HEK293T (cell line): ENCODE measurements at regions not wholly inside any gene's neighbourhood (a gene's known extent, or its start where the extent isn't known, plus 50 kb on each side); places are given as distances from the start of the nearest gene placed in this dataset.

Experiments used
- CTCF ChIA-PET: fragments of 350-600 bp; formaldehyde crosslinking; extraction: SDS; loops from one replicate; lab custom pipeline; 2021; ENCODE audit warnings: antibody characterized with exemption, inconsistent platforms; lab: Yijun Ruan, JAX
- POLR2A ChIA-PET: fragments of 350-600 bp; formaldehyde crosslinking; extraction: SDS; loops from one replicate; lab custom pipeline; 2020; ENCODE audit warnings: antibody characterized with exemption, inconsistent platforms; lab: Yijun Ruan, JAX
- DNase-seq: peaks from one replicate; pipeline ENCODE4 v3.0.0; 2012; ENCODE audit warnings: mixed read lengths; ENCODE audit errors: extremely low spot score
- ARNT ChIP-seq: fragments of 450-650 bp; IDR thresholded peaks from 2 replicates; pipeline ENCODE4 v1.6.1; 2017; ENCODE audit warnings: mild to moderate bottlenecking
- BHLHE40 ChIP-seq: fragments of 450-650 bp; IDR thresholded peaks from 2 replicates; pipeline ENCODE4 v1.6.1; 2016; ENCODE audit warnings: mild to moderate bottlenecking, moderate library complexity, borderline replicate concordance
- CTBP1 ChIP-seq: fragments of 450-650 bp; IDR thresholded peaks from 2 replicates; pipeline ENCODE4 v1.6.1; 2016; ENCODE audit warnings: borderline replicate concordance
- ELF4 ChIP-seq: fragments of 450-650 bp; IDR thresholded peaks from 2 replicates; pipeline ENCODE4 v1.6.1; 2017; ENCODE audit warnings: antibody characterized with exemption
- FOXA1 ChIP-seq: fragments of 450-650 bp; IDR thresholded peaks from 2 replicates; pipeline ENCODE4 v1.6.1; 2016; ENCODE audit warnings: mild to moderate bottlenecking
- FOXK2 ChIP-seq: fragments of 450-650 bp; IDR thresholded peaks from 2 replicates; pipeline ENCODE4 v1.6.1; 2016; ENCODE audit warnings: mild to moderate bottlenecking
- FOXM1 ChIP-seq: fragments of 450-650 bp; IDR thresholded peaks from 2 replicates; pipeline ENCODE4 v1.6.1; 2017; ENCODE audit warnings: mild to moderate bottlenecking, borderline replicate concordance
- HDGF ChIP-seq: fragments of 450-650 bp; IDR thresholded peaks from 2 replicates; pipeline ENCODE4 v1.6.1; 2017; ENCODE audit warnings: antibody characterized with exemption, borderline replicate concordance
- L3MBTL2 ChIP-seq: fragments of 450-650 bp; conservative IDR thresholded peaks from 2 replicates; pipeline ENCODE4 v1.6.1; 2016; ENCODE audit warnings: mild to moderate bottlenecking
- LEF1 ChIP-seq: fragments of 450-650 bp; IDR thresholded peaks from 2 replicates; pipeline ENCODE4 v1.6.1; 2017; ENCODE audit warnings: mild to moderate bottlenecking, borderline replicate concordance
- NFRKB ChIP-seq: fragments of 450-650 bp; IDR thresholded peaks from 2 replicates; pipeline ENCODE4 v1.6.1; 2016; ENCODE audit warnings: mild to moderate bottlenecking, moderate library complexity
- SP1 ChIP-seq: fragments of 450-650 bp; IDR thresholded peaks from 2 replicates; pipeline ENCODE4 v1.6.1; 2017
- SUZ12 ChIP-seq: fragments of 450-650 bp; IDR thresholded peaks from 2 replicates; pipeline ENCODE4 v1.6.1; 2016; ENCODE audit warnings: mild to moderate bottlenecking
- TARDBP ChIP-seq: fragments of 450-650 bp; IDR thresholded peaks from 2 replicates; pipeline ENCODE4 v1.6.1; 2016
- ZNF384 ChIP-seq: fragments of 450-650 bp; IDR thresholded peaks from 2 replicates; pipeline ENCODE4 v1.6.1; 2016
- TF ChIP-seq, protein P1 (sequence below): fragments of 450-650 bp; IDR thresholded peaks from 2 replicates; pipeline ENCODE4 v1.6.1; 2016

DNA sequence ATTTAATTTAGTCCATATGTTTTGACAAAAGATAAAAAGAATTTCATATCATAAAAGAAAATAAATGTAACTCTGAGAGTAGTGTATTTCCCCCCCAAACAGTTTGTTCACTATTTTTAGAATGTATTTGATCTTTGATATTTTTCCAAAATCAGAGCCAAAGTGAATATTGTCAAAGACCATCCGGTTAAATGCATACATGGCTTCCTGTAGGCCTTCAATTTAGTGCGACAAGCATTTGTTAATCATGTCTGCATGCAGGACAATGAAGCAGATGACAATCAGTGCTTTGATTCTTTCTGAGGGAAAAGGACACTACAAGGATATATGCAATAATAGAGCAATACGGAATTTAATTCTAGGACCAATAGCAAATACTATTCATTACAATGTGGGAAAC lies 79.8 kb downstream of the ACTBL2 start:
- TF ChIP-seq HDGF = no peak
- no peak for TF ChIP-seq CTBP1
- no peak for TF ChIP-seq ELF4
- no peak for TF ChIP-seq FOXA1
- TF ChIP-seq BHLHE40 = no peak
- no peak for TF ChIP-seq FOXK2
- TF ChIP-seq, protein P1, sequence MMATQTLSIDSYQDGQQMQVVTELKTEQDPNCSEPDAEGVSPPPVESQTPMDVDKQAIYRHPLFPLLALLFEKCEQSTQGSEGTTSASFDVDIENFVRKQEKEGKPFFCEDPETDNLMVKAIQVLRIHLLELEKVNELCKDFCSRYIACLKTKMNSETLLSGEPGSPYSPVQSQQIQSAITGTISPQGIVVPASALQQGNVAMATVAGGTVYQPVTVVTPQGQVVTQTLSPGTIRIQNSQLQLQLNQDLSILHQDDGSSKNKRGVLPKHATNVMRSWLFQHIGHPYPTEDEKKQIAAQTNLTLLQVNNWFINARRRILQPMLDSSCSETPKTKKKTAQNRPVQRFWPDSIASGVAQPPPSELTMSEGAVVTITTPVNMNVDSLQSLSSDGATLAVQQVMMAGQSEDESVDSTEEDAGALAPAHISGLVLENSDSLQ = no peak
- TF ChIP-seq FOXM1 = no peak
- no peak for TF ChIP-seq SP1
- no peak for TF ChIP-seq NFRKB
- ChIA-PET CTCF (no interaction called here), POLR2A (no interaction called here)
- DNase-seq = no peak

- CTCF ChIA-PET = no interaction called here
- POLR2A ChIA-PET = no interaction called here
- no peak for DNase-seq
- TF ChIP-seq TARDBP (no peak), BHLHE40 (no peak), CTBP1 (no peak), LEF1 (no peak), FOXA1 (no peak), L3MBTL2 (no peak), SUZ12 (no peak), FOXK2 (no peak), ELF4 (no peak), FOXM1 (no peak), NFRKB (no peak)
- TF ChIP-seq, protein P1 = no peak
Measured at GRCh38 chr5:57402348-57402747, 80.3 kb downstream of the ACTBL2 start.

- CTCF ChIA-PET = no interaction called here
- DNase-seq = no peak
- POLR2A ChIA-PET = no interaction called here
- no peak for TF ChIP-seq FOXM1
- no peak for TF ChIP-seq BHLHE40
Measured at GRCh38 chr5:57398413-57399093, 84.1 kb downstream of the ACTBL2 start.

DNA sequence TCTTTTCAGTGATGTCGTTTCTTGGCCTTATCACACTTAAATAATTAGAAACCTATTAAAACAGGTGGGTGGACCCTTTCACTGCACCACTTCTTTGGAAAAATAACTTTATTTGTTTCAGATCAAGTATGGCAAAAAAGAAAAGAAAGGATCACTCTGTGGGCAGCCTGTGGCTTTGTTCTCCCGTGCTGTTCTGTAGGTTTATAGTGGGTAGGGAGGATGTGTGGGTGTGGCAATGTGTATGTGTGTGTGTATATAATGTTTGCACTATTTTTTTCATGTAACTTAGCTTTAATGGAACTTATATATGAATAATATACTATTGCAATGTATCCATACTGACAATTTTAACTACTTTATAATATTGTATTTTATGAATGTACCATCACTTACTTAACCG lies 85.9 kb downstream of the ACTBL2 start:
- TF ChIP-seq SP1 (no peak), ARNT (no peak), L3MBTL2 (no peak)
- DNase-seq = no peak
- ChIA-PET CTCF (no interaction called here), POLR2A (no interaction called here)

- TF ChIP-seq SP1 = no peak
- CTCF ChIA-PET = no interaction called here
- POLR2A ChIA-PET = no interaction called here
- no peak for DNase-seq
Measured at GRCh38 chr5:57394421-57395210, 88.0 kb downstream of the ACTBL2 start.

DNA sequence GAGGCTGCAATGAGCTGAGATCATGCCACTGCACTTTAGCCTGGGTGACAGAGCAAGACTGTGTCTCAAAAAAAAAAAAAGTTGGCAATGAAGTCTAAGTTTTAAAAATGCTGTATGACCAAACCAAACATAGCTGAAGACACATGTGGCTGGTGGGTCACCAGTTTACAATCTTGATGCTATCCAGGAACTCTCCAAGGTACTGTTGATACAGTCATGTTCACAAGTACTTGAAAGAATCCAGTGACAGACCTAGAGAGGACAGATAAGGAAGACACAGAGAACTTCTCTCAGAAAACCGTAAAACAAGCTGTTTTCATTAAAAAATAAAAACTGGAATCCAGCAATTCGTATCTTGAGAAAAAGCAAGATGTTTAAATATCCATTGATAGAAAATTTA lies 95.7 kb downstream of the ACTBL2 start:
- ChIA-PET POLR2A (no interaction called here), CTCF (no interaction called here)
- TF ChIP-seq ZNF384 (no peak), ELF4 (no peak), FOXM1 (no peak), CTBP1 (no peak), SP1 (no peak), HDGF (no peak), TARDBP (no peak), BHLHE40 (no peak), FOXK2 (no peak), LEF1 (no peak), FOXA1 (no peak), NFRKB (no peak), ARNT (no peak), L3MBTL2 (no peak), SUZ12 (no peak)
- TF ChIP-seq, protein P1 = no peak
- no peak for DNase-seq
